ENCODE measurements at regions not wholly inside any gene's neighbourhood (a gene's known extent, or its start where the extent isn't known, plus 50 kb on each side); places are given as distances from the start of the nearest gene placed in this dataset.

DNA sequence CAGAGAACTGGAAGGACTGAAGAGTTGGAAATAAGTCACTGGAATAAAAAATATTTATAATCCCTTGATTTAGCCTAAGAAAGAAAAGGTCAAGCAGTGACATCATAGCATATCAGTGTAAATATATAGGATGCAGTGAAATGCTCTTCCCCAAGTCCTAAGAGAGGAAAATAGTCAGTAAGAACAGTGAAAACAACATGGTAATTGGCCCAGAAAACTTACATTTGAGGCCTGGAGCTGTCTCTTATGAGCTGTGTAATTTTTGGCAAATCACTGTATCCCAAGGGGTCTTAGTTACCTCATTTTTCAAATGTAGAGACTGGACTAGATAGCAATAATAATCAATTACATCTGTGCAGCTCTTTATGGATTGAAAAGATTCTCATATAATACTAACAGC is 255.7 kb upstream of the AR start:
- DNase-seq: no peak
- no peaks in the 10 kb centered on the region for H3K4me1 Mint-ChIP-seq
- CTCF ChIA-PET: no interaction called here
- no peaks in the 10 kb centered on the region for H3K9me3 Mint-ChIP-seq
- no peaks in the 10 kb centered on the region for H3K36me3 Mint-ChIP-seq (ENCODE audit: low read depth)
- H3K27ac Mint-ChIP-seq: no peak overlapping the region
- POLR2A ChIA-PET: no interaction called here
- H3K4me3 Mint-ChIP-seq: no peak overlapping the region
- H3K27me3 Mint-ChIP-seq: no peaks in the 10 kb centered on the region

DNA sequence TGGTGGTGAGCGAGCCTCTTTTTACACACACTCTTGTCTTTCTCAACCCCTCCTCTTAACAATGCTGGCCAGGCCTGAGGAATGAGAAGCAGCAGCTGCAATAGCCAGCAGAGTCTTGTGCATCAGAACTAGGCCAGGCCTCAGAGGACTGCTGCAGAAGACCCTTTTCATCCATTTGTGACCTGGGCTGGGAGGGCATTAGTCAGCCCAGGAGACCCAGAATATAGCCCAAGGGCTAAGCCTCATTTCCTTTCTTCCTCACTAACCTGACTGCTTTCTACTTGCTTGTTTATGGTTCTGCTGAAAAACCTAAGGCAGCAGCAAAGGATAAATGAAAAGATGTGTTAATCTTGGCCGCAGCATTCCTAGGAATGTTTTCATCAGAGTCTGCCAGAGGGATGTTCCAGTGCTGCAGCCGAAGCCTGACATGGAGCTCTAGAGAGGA is 254.7 kb upstream of the AR start:
- POLR2A ChIA-PET: no interaction called here
- Mint-ChIP-seq H3K27ac (no peak overlapping the region), H3K9me3 (no peaks in the 10 kb centered on the region), H3K36me3 (ENCODE audit: low read depth) (no peaks in the 10 kb centered on the region), H3K4me1 (no peaks in the 10 kb centered on the region), H3K27me3 (no peaks in the 10 kb centered on the region), H3K4me3 (no peak overlapping the region)
- no peak for DNase-seq
- CTCF ChIA-PET: no interaction called here

DNA sequence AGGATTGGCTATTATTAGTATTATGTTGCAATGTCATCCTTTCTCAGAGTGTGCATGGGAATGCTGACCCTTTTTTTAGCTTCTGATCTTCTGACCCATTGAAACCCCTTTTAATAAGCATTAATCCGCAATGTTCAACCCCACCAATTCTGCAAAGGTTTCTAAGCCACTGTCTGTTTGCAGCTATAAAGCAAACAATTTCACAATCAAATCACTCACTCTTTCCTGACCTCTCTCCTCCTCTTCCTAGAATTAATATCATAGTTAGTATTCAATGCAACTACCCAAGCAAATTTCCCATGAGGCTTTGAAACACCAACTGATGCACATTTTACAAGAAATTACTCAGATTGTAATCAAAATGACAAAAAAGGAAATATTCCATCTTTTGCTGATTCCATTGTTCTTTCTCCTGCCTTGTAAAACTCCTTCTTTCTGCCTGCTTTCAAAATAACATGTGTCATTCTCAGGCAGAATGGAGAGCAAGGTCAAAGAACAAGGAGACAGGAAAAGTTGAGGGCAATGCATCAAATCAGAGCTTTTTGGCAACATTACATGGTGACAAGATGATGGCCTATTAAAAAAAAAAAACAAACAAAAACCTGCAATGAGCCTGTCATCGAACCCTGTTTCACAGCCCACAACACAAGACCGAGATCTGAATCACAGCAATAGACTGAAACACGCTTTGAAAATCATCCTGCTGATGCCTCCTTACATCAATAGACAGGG is 253.2 kb upstream of the AR start:
- Mint-ChIP-seq H3K4me1 (no peaks in the 10 kb centered on the region), H3K4me3 (no peak overlapping the region), H3K27ac (no peak overlapping the region), H3K36me3 (ENCODE audit: low read depth) (no peaks in the 10 kb centered on the region), H3K27me3 (no peaks in the 10 kb centered on the region), H3K9me3 (no peaks in the 10 kb centered on the region)
- no peak for DNase-seq
- ChIA-PET CTCF (no interaction called here), POLR2A (no interaction called here)

DNA sequence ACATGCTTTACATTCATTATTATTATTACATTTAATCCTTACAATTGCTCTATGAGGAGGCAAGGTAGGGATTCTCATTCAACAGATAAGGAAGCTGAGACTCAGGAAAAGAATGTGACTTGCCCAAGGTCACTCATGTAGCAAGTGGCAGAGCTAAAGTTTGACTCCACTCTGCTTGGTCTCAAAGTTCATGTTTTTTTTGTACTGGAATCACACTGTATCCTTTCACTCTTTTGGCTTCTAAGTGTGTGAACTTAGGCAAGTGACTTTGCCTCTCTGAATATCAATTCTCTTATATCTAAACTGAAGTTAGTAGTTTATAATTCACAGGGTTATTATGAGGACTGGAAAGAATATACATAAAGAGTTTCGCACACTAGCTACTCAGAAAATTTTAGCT is 247.9 kb upstream of the AR start:
- Mint-ChIP-seq H3K4me3 (no peak overlapping the region), H3K36me3 (ENCODE audit: low read depth) (no peaks in the 10 kb centered on the region), H3K9me3 (no peaks in the 10 kb centered on the region), H3K27me3 (no peaks in the 10 kb centered on the region), H3K4me1 (no peaks in the 10 kb centered on the region), H3K27ac (no peak overlapping the region)
- no peak for DNase-seq
- ChIA-PET POLR2A (no interaction called here), CTCF (no interaction called here)

DNA sequence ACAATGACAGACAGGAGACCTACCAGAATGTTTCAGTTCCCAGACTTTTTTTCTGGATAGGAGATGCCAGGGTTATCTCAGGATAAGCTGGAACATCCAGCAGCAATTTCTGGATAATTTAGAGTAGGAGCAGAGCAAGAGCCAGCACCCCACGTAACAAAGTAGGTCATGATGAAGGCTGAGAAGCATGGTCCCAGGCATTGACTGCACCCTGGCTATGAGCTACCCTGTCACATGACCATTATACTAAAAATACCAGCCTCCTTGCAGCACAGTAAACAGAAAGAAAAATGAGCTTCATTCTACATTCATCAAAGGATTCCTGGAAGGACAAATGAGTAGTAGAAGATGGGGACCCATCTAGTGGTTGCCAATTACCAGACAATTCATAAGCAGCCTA is 247.4 kb upstream of the AR start:
- no peak overlapping the region for H3K27ac Mint-ChIP-seq
- no peak overlapping the region for H3K4me3 Mint-ChIP-seq
- H3K36me3 Mint-ChIP-seq (ENCODE audit: low read depth): no peaks in the 10 kb centered on the region
- CTCF ChIA-PET: no interaction called here
- H3K9me3 Mint-ChIP-seq: no peaks in the 10 kb centered on the region
- H3K4me1 Mint-ChIP-seq: no peaks in the 10 kb centered on the region
- POLR2A ChIA-PET: no interaction called here
- DNase-seq: no peak
- H3K27me3 Mint-ChIP-seq: no peaks in the 10 kb centered on the region

DNA sequence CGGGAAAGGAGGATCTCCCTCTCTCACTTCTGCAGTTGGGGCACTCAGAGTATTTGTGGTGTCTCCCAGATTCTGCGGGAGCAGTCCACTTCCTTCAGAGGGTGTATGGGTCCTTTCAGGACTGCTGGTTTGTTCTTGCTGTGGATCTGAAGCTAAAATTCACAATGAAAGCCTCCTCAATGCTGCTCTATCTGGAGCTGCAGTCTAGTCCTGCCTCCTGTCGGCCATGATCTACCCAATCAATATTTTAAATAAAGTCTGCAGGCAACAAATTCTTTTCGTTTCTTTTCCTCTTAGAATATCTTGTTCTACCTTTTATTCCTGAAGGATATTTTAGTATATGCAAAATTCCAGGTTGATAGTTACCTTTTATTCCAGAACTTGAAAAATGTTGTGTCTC is 226.1 kb upstream of the AR start:
- Mint-ChIP-seq H3K27ac (no peak overlapping the region), H3K9me3 (peaks cover 3% of the 10 kb centered on the region), H3K27me3 (no peaks in the 10 kb centered on the region), H3K4me3 (no peak overlapping the region), H3K36me3 (ENCODE audit: low read depth) (no peaks in the 10 kb centered on the region), H3K4me1 (no peaks in the 10 kb centered on the region)
- no peak for DNase-seq
- ChIA-PET POLR2A (no interaction called here), CTCF (no interaction called here)

DNA sequence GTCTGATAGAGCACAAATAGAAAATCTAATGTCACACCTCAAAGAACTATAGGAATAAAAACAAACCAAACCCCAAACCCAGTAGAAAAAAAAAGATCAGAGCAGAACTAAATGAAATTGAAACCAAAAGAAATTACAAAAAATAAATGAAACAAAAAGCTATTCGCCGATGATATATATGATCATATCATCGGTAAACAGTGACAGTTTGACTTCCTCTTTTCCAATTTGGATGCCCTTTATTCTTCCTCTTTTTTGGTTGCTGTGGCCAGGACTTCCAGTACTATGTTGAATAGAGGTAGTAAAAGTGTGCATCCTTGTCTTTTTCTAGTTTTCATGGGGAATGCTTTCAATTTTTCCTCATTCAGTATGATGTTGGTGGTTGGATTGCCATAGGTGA is 215.3 kb upstream of the AR start:
- no peaks in the 10 kb centered on the region for H3K9me3 Mint-ChIP-seq
- DNase-seq: no peak
- POLR2A ChIA-PET: no interaction called here
- H3K27ac Mint-ChIP-seq: no peak overlapping the region
- H3K27me3 Mint-ChIP-seq: no peaks in the 10 kb centered on the region
- H3K4me3 Mint-ChIP-seq: no peak overlapping the region
- no peaks in the 10 kb centered on the region for H3K4me1 Mint-ChIP-seq
- H3K36me3 Mint-ChIP-seq (ENCODE audit: low read depth): no peaks in the 10 kb centered on the region
- CTCF ChIA-PET: no interaction called here

DNA sequence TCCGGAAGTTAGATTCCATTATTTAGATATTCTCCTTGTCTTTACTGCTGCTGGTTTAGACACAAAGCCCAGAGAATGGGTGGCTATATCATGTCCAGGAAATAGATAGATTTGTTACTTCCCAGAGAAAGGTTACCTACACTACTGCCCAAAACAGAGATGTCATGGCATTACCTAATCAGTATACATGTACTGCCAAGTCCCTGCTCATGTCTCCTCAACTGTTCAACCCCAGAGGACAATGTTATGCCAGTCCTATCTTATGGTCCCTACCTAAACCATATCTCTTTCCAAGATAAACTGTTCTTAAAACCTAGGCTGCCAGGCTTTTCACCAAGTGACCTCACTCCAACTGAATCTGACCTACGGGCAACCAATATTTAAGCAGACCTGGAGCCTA is 209.5 kb upstream of the AR start:
- Mint-ChIP-seq H3K27ac (no peak overlapping the region), H3K27me3 (no peaks in the 10 kb centered on the region), H3K4me3 (no peak overlapping the region), H3K36me3 (ENCODE audit: low read depth) (no peaks in the 10 kb centered on the region), H3K9me3 (no peaks in the 10 kb centered on the region), H3K4me1 (no peaks in the 10 kb centered on the region)
- ChIA-PET CTCF (no interaction called here), POLR2A (no interaction called here)
- no peak for DNase-seq

DNA sequence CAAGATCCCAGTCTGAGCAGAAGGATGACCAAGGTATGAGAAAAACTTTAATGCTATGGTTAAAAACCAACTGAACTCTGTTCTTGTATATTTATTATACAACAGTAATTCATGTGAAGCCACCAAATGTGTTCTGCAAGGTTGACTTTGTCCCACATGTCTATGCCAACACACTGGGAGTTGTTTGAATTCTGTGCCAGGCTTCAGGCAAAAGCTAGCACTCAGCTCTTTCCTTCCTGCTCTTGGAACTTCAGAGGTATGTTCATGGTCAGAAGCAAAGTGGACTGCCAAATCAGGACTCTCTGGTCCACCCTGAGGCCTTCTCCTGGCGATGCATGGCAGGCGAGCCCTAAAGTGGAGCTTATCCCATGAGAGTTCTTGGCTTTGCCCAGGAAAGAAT is 205.6 kb upstream of the AR start:
- CTCF ChIA-PET: no interaction called here
- Mint-ChIP-seq H3K9me3 (peaks cover 2% of the 10 kb centered on the region), H3K27me3 (no peaks in the 10 kb centered on the region), H3K4me1 (no peaks in the 10 kb centered on the region), H3K36me3 (ENCODE audit: low read depth) (no peaks in the 10 kb centered on the region), H3K4me3 (no peak overlapping the region), H3K27ac (no peak overlapping the region)
- DNase-seq: no peak
- POLR2A ChIA-PET: no interaction called here

DNA sequence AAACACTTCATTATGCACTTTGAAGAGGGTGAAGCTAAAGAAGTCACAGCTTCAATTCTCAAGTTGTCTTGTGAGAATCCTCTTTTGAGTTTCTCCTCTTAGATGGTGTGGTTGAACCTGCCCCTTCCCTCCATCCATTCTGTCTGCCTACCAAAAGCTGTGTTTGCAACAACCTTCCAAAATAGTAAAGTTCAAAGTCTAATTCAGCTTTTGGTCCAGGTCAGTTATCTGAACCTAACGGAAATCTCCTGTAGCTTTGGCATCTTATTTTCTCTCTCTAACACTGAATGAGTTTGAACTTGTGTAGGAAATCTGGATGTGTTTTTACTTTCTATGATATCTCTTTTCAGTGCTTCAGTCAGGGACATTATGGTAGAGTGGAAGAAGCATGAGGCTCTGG is 201.7 kb upstream of the AR start:
- no peak for DNase-seq
- Mint-ChIP-seq H3K27ac (no peak overlapping the region), H3K36me3 (ENCODE audit: low read depth) (no peaks in the 10 kb centered on the region), H3K9me3 (peaks cover 2% of the 10 kb centered on the region), H3K4me1 (no peaks in the 10 kb centered on the region), H3K27me3 (no peaks in the 10 kb centered on the region), H3K4me3 (no peak overlapping the region)
- POLR2A ChIA-PET: no interaction called here
- CTCF ChIA-PET: interaction anchor here (1.3 kb wide), 1 partner anchor 11 kb away, joined by 3 read pairs; no protein-coding TSS in a partner anchor

DNA sequence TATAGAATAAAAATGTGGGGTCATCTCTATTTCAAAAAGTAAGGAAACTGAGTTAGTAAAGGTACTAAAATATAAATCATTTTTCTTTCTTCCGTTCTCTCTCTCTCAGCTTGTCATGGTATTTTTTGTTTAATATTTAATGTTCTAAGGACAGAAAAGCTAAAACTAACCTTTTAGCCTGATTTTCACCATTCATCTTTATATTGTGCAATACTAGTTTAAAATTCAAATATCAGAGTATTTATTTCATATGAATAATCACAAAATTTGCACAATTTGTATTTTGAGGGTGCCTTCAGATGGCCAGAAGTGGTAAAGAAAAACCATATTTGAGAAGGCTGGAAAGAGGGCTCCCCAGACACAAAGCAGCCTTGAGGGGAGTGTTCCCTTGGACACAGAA is 197.6 kb upstream of the AR start:
- POLR2A ChIA-PET: no interaction called here
- CTCF ChIA-PET: no interaction called here

DNA sequence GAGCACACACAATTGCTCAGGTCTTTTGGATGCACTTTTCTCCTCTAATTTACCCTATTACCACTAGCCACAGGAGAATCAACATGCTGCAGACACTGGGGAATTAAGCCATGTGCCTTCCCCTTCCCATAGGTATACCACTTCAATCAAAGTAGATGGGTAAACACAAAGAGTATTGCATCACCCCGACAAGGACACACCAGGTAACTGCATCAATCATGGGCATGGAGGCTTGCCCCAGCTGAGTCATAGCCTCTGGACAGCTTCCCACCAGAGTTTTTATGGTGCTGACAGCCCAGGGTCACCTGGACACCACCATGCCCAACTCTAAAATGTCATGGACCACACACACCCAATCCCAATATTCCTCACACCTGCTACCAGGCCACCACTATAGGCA is 197.2 kb upstream of the AR start:
- Mint-ChIP-seq H3K4me1 (no peaks in the 10 kb centered on the region), H3K27me3 (no peaks in the 10 kb centered on the region), H3K9me3 (no peaks in the 10 kb centered on the region), H3K4me3 (no peak overlapping the region), H3K27ac (no peak overlapping the region), H3K36me3 (ENCODE audit: low read depth) (no peaks in the 10 kb centered on the region)
- ChIA-PET POLR2A (no interaction called here), CTCF (no interaction called here)
- no peak for DNase-seq

More for the DNA sequence above, 197.6 kb upstream of the AR start:
- peaks cover 2% of the 10 kb centered on the region for H3K9me3 Mint-ChIP-seq
- no peaks in the 10 kb centered on the region for H3K4me1 Mint-ChIP-seq
- H3K27me3 Mint-ChIP-seq: no peaks in the 10 kb centered on the region
- no peaks in the 10 kb centered on the region for H3K36me3 Mint-ChIP-seq (ENCODE audit: low read depth)
- DNase-seq: no peak
- H3K27ac Mint-ChIP-seq: no peak overlapping the region
- no peak overlapping the region for H3K4me3 Mint-ChIP-seq

DNA sequence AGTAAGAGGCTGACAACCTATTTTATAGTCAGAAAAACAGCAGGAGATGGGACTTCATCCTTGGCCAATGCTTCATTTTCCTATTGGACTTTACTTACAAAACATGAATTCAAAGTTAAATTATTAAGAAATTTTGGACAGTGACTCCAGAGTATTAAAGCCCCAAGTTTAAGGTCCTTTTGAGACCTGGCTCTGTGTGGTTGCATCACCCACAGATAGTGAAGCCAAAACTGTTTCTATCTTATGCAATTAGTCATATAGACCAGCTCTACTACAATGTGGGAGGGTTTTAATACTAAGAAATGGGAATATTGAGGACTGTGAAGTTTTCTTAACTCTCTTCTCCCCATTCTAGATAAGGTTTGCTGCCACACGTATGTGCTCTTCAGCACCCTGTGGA is 196.7 kb upstream of the AR start:
- POLR2A ChIA-PET: no interaction called here
- no peaks in the 10 kb centered on the region for H3K4me1 Mint-ChIP-seq
- H3K36me3 Mint-ChIP-seq (ENCODE audit: low read depth): no peaks in the 10 kb centered on the region
- no peak overlapping the region for H3K4me3 Mint-ChIP-seq
- CTCF ChIA-PET: no interaction called here
- H3K27me3 Mint-ChIP-seq: no peaks in the 10 kb centered on the region
- H3K9me3 Mint-ChIP-seq: no peaks in the 10 kb centered on the region
- no peak for DNase-seq
- no peak overlapping the region for H3K27ac Mint-ChIP-seq

DNA sequence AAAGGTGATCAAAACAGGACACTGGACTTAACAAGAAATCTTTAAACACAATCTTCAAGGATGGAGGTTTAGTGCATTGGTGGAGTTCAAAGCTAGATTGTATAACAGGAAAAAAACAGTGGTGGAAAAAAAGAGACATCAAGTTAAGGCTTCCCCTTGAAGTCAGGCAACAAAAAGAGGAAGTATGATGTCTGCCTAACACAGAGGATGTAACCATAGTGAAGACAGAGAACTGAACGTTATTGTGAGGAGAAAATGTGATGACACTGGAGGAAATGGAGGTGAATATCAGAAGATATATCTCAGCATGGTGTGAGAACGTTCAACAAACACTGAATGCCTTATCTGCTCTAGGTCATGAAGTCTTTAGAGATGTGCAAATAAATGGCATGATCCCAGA is 192.4 kb upstream of the AR start:
- no peak overlapping the region for H3K27ac Mint-ChIP-seq
- ChIA-PET CTCF (no interaction called here), POLR2A (no interaction called here)
- DNase-seq: no peak
- H3K9me3 Mint-ChIP-seq: no peaks in the 10 kb centered on the region
- H3K36me3 Mint-ChIP-seq (ENCODE audit: low read depth): no peaks in the 10 kb centered on the region
- H3K4me1 Mint-ChIP-seq: no peaks in the 10 kb centered on the region
- H3K27me3 Mint-ChIP-seq: no peaks in the 10 kb centered on the region
- no peak overlapping the region for H3K4me3 Mint-ChIP-seq

Data from activated CD4-positive, alpha-beta T cell treated with anti-CD3 and anti-CD28 coated beads, Interleukin-2, amount 10 ng/mL, durations not matched to agents 7 days and 5 days (primary cell).